WERI-Rb-1 (cell line): ENCODE measurements at regions not wholly inside any gene's neighbourhood (a gene's known extent, or its start where the extent isn't known, plus 50 kb on each side); places are given as distances from the start of the nearest gene placed in this dataset.
A peak's percentile ranks its signal among the peaks of the same experiment; 100 is the strongest.
"Not testable (repeated sequence)": the region's sequence is repeated elsewhere in the genome, so short reads cannot be mapped to it uniquely, and the experiment has no call there.

Source experiments
- DNase-seq: peaks from one replicate; pipeline ENCODE4 v3.0.0-alpha.2; 2020
- H3K27ac ChIP-seq: fragments of 250-450 bp; sonication (Bioruptor Pico); 2 replicates; pipeline ENCODE4 v1.5.1; 2020; ENCODE audit warnings: mild to moderate bottlenecking, moderate library complexity
- H3K27me3 ChIP-seq: fragments of 250-450 bp; sonication (Bioruptor Pico); 2 replicates; pipeline ENCODE4 v1.5.1; 2021; ENCODE audit warnings: mild to moderate bottlenecking, low read depth, moderate library complexity; ENCODE audit not compliant: insufficient read depth, severe bottlenecking
- H3K36me3 ChIP-seq: fragments of 250-450 bp; sonication (Bioruptor Pico); 2 replicates; pipeline ENCODE4 v1.5.1; 2020; ENCODE audit warnings: mild to moderate bottlenecking, moderate library complexity
- H3K4me3 ChIP-seq: 2 replicates; pipeline ENCODE4 v1.5.1; 2011; ENCODE audit warnings: low read depth, mild to moderate bottlenecking, control low read depth, low read length
- H3K9me3 ChIP-seq: fragments of 250-450 bp; sonication (Bioruptor Pico); 2 replicates; pipeline ENCODE4 v1.5.1; 2021; ENCODE audit warnings: mild to moderate bottlenecking, moderate library complexity; ENCODE audit not compliant: severe bottlenecking
- TF ChIP-seq, protein P1 (sequence below): IDR thresholded peaks from 2 replicates; pipeline ENCODE4 v1.5.1; 2011; ENCODE audit warnings: low read depth, mild to moderate bottlenecking, control low read depth, inconsistent platforms, low read length

DNA sequence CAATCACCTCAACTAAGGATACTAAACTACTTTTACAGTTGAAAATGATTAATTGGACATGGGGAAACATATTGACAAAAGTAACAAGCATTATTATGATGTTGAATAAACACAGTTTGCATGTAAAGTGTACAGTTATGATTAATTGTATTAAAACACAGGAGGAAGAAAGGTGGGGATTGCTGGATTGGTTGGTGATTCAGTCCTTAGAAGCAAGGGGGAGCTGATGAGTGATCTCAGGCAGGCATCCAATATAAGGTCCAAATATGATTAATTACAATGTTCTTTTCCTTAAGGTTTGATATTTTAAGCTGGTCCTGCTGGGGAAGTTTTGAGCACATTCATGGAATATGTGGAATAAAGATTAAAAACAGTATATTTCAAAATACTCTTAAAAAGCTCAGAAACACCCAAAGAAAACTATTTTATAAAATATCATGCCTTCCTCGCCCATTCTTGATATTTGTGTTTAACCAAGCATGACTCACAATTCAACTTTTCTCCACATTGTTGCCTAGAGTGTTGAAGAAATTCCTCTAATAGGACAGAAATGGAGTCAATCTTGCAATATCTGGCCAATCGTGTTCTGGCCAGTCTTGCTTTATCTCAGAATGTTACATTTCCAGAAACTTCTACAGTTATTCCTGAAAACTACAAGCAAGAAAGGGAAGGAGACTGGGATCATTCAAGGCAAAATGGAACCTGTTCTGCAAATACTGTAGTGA lies 268.2 kb downstream of the RPIA start:
- TF ChIP-seq, protein P1, sequence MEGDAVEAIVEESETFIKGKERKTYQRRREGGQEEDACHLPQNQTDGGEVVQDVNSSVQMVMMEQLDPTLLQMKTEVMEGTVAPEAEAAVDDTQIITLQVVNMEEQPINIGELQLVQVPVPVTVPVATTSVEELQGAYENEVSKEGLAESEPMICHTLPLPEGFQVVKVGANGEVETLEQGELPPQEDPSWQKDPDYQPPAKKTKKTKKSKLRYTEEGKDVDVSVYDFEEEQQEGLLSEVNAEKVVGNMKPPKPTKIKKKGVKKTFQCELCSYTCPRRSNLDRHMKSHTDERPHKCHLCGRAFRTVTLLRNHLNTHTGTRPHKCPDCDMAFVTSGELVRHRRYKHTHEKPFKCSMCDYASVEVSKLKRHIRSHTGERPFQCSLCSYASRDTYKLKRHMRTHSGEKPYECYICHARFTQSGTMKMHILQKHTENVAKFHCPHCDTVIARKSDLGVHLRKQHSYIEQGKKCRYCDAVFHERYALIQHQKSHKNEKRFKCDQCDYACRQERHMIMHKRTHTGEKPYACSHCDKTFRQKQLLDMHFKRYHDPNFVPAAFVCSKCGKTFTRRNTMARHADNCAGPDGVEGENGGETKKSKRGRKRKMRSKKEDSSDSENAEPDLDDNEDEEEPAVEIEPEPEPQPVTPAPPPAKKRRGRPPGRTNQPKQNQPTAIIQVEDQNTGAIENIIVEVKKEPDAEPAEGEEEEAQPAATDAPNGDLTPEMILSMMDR = peak; percentile 17; the same call in 1 of the 2 replicates
- no peak overlapping the region for H3K4me3 ChIP-seq
- DNase-seq = no peak

DNA sequence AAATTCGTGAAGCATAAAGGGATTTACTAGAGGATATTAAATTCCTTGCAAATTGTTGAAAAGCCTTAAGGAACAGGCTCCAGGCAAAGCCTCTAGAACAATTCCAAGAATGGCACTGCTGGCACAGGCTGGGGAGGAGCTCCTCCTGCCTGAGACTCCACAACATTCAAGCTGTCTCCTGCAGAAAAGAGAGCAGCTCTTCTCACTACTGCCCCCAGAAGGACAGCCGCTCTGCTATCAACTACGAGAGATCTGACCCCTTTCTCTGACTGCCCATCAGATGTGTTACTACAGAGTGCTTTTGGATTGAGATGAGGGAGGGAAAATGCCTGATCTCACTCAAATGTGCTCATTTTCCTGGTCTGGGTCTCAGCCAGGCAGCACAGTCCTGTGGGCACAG lies 269.9 kb downstream of the RPIA start:
- TF ChIP-seq, protein P1 = peak; percentile 23; the same call in 1 of the 2 replicates
- H3K27me3 ChIP-seq = peaks cover 28% of the 10 kb centered on the region
- H3K36me3 ChIP-seq, H3K27ac ChIP-seq, H3K9me3 ChIP-seq, H3K4me3 ChIP-seq: not testable (repeated sequence)
- DNase-seq = peak; percentile 8

More for the DNA sequence above, 268.2 kb downstream of the RPIA start:
- H3K27ac ChIP-seq = no peak overlapping the region
- no peaks in the 10 kb centered on the region for H3K36me3 ChIP-seq
- no peaks in the 10 kb centered on the region for H3K9me3 ChIP-seq
- peaks cover 36% of the 10 kb centered on the region for H3K27me3 ChIP-seq

DNA sequence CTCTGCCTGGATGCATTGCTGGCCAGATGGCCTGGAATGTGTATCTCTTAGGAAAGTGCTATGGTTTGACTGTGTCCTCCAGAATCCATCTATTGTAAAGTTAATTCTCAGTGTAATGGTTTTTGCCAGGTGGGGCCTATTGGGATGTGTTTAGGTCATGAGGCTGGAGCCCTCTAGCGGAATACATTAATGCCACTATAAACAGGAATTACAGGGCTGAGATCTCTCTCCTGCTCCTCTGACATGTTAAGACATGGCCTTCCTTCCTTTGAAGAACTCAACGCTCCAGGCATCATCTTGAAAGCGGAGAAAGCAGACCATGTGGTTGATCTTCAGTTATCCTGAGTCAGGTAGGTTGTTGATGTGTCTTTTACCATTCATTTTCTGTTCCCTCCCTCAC lies 276.4 kb downstream of the RPIA start:
- Histone ChIP-seq H3K4me3 (no peak overlapping the region), H3K9me3 (no peaks in the 10 kb centered on the region), H3K36me3 (no peaks in the 10 kb centered on the region), H3K27me3 (peaks cover 24% of the 10 kb centered on the region), H3K27ac (no peak overlapping the region)
- no peak for DNase-seq
- TF ChIP-seq, protein P1 = peak; percentile 35; the same call in 1 of the 2 replicates

DNA sequence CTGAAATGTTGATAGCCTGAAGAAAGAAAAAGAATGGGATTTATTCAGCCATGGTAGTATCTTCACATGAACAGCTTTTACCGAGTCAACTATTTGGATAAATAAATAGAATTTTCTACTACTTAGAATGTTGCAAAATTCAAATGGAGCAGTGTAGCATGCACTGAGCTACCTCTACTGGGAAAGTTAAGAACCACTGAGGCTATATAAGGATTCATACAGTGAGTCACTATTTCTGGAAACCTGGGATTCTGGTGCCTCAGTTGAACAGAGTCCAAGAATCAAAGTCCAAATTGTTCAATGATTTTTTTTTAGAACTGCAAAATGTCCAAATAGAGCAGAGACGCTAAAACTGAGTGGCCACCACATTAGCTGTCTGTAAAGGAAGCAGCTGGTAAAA lies 286.5 kb downstream of the RPIA start:
- H3K27me3 ChIP-seq = peaks cover 14% of the 10 kb centered on the region
- DNase-seq, H3K36me3 ChIP-seq, H3K9me3 ChIP-seq, H3K27ac ChIP-seq, H3K4me3 ChIP-seq: not testable (repeated sequence)

DNA sequence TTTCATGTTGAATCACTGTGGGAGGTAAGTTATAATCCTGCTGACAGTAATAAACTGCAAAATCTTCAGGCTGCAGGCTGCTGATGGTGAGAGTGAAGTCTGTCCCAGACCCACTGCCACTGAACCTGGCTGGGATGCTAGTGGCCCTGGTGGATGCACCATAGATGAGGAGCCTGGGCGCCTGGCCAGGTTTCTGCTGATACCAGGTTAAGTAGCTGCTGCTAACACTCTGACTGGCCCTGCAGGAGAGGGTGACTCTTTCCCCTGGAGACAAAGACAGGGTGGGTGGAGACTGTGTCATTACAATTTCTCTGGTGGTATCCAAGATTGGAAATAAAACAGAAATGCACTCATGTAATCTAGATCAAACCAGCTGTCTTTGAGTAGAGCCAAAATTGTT lies 287.0 kb downstream of the RPIA start:
- not testable (repeated sequence) for DNase-seq, H3K9me3 ChIP-seq, H3K27ac ChIP-seq, H3K36me3 ChIP-seq, H3K4me3 ChIP-seq
- H3K27me3 ChIP-seq = peaks cover 14% of the 10 kb centered on the region

DNA sequence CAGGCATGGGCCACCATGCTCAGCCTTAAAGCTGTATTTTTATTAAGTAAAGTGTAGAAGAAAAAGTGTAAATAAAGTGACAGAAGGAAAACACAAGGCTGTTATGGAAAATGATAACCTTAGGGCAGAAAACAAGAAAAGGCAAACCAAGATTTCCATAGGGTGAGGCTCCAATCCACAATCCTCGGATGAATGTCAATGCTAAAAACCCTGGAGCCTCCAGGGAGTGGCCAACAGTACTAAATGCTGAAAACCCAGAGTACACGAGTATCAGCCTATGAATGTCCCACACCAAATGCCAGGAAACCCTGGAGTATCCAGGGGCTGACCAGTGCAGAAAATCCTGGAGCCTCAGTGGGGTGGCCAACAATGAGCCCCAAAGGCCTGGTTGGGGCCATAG lies 292.6 kb downstream of the RPIA start:
- H3K4me3 ChIP-seq, H3K36me3 ChIP-seq, H3K27me3 ChIP-seq, H3K9me3 ChIP-seq, DNase-seq, H3K27ac ChIP-seq: not testable (repeated sequence)

DNA sequence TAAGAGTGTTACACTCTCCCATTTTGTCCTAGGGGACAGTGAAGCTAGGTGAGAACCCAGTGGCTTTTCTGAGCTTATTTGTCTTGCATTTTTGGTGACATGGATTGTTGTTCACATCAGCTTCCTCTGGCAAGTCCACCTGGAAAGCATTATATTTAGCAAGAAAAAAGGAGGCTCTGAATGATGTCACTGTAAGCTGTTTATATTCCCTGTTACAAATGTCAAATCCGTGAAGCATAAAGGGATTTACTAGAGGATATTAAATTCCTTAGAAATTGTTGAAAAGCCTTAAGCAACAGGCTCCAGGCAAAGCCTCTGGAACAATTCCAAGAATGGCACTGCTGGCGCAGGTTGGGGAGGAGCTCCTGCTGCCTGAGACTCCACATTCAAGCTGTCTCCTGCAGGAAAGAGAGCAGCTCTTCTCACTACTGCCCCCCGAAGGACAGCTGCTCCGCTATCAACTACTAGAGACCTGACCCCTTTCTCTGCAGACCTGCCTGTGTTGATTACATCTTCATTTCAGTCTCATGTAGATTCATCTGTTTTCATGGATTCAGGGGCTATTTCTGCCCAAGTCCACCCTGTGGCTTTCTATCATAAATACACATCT lies 295.4 kb downstream of the RPIA start:
- not testable (repeated sequence) for H3K27ac ChIP-seq, H3K36me3 ChIP-seq, H3K4me3 ChIP-seq, H3K9me3 ChIP-seq, H3K27me3 ChIP-seq
- DNase-seq = peak; percentile 10
- TF ChIP-seq, protein P1 = peak; percentile 25; the same call in 1 of the 2 replicates

DNA sequence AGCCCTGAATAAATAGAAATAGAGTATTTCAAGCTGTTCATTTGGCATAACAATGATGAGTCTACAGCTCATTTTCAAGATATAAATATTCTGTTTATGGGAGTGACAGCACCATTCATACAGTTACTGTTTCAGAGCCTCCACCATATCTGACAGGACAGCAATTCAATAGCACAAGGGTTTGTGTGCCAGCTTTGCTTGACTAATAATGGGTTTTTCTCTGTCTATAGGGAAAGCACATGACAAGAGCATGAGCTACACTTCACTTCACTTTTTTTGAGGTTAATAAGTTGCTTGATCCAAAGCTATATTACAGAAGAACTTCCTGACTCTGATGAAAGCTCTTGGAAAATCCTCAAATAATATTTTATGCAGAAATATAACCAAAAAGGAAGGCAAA lies 297.1 kb downstream of the RPIA start:
- H3K36me3 ChIP-seq, H3K27ac ChIP-seq, DNase-seq, H3K27me3 ChIP-seq, H3K9me3 ChIP-seq, H3K4me3 ChIP-seq: not testable (repeated sequence)

DNA sequence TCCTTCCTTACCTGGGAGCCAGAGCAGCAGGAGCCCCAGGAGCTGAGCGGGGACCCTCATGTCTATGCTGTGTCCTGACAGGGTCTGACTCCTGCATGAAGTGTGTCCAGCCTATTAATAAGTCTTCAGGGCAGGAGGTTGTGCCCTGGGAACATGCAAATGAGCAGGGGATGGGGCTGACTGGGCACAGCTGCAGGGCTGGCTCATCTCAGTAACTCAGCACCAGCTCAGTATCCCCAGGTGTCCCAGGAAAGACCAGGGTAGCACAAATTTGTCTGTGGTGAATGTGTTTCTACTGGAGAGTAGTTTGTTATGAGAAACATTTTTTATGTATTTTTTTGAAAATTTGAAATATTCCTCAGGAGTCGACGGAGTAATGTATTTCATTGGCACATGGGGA lies 301.3 kb downstream of the RPIA start:
- DNase-seq, H3K27ac ChIP-seq, H3K4me3 ChIP-seq, H3K27me3 ChIP-seq, H3K36me3 ChIP-seq, H3K9me3 ChIP-seq: not testable (repeated sequence)

DNA sequence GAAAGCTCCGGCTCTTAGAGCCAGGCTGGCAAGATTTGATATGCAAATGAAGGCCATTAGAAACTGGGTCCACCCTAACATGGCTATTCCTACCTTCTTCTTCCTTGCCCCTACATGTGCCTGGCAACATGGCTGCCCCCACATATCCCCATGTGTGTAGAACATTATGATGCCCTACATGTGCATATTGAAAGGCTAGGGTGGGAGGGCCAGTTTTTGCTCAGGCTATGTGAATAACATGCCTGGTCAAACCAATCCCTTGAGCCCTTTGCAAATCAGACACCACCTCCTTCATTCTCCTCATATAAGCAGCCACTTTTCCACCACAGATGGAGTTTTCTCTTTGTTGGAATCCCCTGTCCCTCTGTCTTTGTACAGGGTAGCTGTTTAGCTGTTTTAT lies 303.4 kb downstream of the RPIA start:
- H3K27me3 ChIP-seq, H3K27ac ChIP-seq, H3K4me3 ChIP-seq, H3K36me3 ChIP-seq, H3K9me3 ChIP-seq, DNase-seq: not testable (repeated sequence)

DNA sequence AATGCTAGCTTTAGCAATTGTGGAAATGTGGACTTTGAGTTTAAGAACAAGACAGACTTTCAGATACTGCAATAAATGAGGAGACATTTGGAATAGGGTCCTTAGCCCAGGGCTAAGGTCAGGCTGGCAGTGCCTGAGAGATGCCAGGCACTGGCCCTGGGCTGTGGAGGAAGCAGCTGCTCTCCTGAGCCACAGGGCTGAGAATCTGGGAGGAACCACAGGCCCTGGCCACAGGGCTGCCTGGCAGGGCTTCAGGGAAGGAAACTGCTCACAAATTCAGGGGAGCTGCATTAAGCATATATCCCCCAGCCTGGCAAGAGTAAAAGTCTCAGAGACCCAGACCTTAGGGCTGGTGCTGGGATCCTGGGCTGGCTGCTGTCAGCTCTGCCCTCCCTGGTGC lies 305.1 kb downstream of the RPIA start:
- H3K36me3 ChIP-seq, H3K4me3 ChIP-seq, DNase-seq, H3K27me3 ChIP-seq, H3K9me3 ChIP-seq, H3K27ac ChIP-seq: not testable (repeated sequence)
